GM19324 (cell line): ENCODE measurements at regions not wholly inside any gene's neighbourhood (a gene's known extent, or its start where the extent isn't known, plus 50 kb on each side); places are given as distances from the start of the nearest gene placed in this dataset.

Source experiments
- ATAC-seq: cut with Tn5 transposase; IDR thresholded peaks from one replicate; pipeline ENCODE4 v1.9.1; 2021; ENCODE audit warnings: mild to moderate bottlenecking, moderate library complexity; ENCODE audit not compliant: unreplicated experiment, low FRiP score

- no peak for ATAC-seq
Measured at GRCh38 chr4:26094076-26094475, 180.1 kb downstream of the SMIM20 start.

DNA sequence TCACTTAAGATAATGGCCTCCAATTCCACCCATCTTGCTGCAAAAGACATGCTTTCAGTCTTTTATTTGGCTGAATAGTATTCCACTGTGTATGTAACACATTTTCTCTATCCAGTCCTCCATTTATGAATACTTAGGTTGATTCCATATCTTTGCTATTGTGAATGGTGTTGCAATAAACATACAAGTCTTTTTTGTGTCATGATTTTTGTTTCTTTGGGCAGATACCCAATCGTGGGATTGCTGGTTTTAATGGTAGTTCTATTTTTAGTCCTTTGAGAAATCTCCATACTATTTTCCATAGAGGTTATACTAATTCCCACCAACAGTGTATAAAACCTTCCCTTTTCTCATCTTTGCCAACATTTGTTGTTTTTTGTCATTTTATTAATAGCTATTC is 180.9 kb downstream of the SMIM20 start:
- no peak for ATAC-seq

GRCh38 chr4:26099967-26100366 is 185.9 kb downstream of the SMIM20 start:
- no peak for ATAC-seq

- no peak for ATAC-seq
Measured at GRCh38 chr4:26101011-26101410, 187.0 kb downstream of the SMIM20 start.

DNA sequence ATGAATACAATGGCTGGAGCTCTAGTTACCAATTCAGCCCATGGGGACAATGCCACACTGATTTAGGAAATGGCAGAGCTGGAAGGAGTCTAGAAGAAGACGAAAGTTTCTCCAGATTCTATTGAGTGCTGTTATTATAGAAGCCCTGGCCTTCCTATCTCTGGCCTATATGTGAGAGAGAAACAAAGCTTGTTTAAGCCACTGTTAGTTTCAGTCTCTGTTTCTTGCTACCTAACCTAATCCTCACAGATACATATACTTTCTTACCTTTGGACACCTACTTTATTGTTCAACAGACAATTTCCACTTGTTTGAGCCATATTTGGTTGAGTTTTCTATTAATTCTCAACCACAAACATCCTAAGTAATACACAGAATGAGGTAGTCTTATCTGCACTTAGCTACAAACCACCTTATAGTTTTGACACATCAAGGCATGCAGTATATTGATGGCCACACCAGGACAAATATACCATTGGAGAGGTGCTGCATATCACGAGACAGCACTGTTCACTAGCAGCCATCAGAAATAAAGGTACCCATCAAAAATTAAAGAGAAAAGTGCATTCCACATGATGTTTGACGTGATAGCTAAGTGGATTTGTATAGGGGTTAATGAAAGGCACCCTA is 190.2 kb downstream of the SMIM20 start:
- peak; percentile 67 for ATAC-seq

- ATAC-seq, result no peak
Measured at GRCh38 chr4:26105337-26105736, 191.3 kb downstream of the SMIM20 start.

DNA sequence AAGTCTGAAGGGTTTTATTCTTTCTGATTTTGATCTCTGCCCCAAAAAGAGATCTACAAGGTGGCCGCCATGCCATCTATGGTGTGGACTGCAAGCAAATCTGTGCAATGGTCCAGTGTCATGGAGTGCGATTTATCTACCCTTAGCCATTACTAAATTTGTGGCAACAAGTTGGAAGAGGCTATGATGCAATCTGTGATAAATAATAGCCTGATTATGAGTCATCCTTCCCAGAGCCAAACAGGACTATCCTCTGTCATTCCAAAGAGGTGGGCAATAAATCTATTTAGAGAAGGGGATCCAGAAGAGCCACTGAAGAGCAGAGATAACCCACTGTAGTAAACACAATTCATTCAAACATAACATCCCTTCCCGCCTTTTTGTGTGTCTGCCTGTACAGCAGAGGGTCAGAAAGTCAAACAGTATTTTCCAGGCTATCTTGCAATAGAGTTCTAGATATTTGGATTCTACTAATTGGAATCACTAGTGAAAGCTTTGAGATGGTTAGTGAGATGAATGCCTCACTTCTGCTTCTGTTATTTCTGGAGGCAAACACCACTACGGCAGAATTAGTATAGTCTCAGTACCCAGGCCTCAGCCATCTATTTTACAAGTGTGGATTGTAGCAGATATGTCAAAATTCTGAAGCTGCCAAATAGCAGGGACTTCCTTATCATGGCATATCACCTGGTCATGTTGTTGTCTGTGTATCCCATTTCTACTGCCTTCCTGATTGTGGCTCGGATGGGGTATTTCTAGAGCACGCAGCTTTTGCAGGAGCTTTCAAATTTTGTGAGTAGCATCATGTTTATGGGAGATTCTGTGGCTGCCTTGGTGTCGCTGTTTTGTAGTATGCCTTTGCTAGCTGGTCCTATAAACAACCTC is 192.0 kb downstream of the SMIM20 start:
- ATAC-seq, result no peak

DNA sequence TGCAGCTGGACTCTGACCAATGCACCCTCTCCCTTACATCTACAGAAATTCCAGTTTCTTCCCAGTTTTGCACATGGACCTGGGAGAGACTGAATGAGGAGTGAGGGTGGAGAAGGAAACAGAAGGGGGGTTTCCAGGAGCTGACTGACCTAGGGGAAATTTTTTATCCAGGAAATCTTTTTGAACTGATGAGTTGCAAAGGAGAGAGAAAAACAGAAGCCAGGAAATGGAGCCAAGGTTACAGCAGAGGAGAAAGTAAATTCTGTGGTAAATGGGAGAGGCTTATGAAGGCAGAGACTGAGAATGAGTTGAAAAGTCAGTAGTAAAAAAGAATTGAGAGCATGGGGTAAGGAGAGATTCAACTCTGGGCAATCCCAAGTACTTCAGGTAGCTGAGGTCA is 192.8 kb downstream of the SMIM20 start:
- no peak for ATAC-seq

GRCh38 chr4:26108054-26108453 is 194.0 kb downstream of the SMIM20 start:
- ATAC-seq, result no peak

- ATAC-seq, result no peak
Measured at GRCh38 chr4:26110493-26110892, 196.5 kb downstream of the SMIM20 start.

- no peak for ATAC-seq
Measured at GRCh38 chr4:26113339-26113940, 199.4 kb downstream of the SMIM20 start.

GRCh38 chr4:26116057-26116456 is 202.0 kb downstream of the SMIM20 start:
- ATAC-seq, result no peak

DNA sequence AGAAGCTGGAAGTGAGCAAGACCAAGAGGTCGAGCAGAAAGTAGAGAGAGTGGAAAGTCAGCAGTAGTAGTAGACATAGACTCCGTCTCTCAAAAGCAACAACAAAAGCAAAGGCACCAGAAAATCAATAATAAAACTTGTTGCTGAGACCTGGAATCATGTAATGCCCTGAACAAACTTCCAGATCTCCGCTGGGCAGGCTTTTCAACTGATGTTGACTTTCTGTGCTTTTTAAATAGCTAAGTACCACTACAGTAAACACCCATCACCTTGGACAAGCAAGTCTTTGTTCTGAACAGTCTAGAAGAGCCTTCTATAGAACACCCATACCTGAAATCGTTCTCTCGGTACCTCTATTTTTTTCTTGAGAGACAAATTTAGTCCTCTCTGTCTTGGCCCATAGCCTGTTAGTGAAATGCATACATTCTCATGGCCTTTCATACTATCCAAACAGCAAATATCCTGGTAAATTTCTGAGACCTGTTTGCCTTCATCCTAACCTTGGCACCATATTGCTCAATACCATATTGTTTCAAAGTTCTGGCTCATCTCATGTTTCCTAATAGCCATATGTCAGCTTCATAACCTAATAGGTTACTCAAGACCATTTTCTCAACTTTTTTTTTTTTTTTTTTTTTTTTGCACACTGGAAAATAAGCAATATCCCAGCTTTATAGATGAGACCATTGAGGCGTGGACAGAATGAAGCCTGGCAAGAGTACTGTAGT is 200.6 kb upstream of the RBPJ start:
- ATAC-seq, result no peak

DNA sequence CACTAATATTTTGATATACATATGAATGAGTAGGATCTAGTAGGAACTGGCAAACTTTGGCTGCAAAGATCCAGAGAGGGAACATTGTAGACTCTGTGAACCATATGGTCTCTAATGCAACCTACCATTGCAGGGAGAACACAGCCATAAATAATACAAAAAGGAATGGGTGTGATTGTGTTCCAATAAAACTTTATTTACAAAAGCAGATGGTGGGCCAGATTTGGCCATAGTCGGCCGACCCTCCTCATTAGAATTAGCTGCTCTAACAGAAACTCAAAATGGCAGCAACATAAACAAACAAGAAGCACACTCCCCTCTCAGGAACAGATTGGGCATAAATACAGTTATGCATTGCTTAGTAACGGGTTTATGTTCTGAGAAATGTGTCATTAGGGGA is 198.1 kb upstream of the RBPJ start:
- ATAC-seq, result no peak

DNA sequence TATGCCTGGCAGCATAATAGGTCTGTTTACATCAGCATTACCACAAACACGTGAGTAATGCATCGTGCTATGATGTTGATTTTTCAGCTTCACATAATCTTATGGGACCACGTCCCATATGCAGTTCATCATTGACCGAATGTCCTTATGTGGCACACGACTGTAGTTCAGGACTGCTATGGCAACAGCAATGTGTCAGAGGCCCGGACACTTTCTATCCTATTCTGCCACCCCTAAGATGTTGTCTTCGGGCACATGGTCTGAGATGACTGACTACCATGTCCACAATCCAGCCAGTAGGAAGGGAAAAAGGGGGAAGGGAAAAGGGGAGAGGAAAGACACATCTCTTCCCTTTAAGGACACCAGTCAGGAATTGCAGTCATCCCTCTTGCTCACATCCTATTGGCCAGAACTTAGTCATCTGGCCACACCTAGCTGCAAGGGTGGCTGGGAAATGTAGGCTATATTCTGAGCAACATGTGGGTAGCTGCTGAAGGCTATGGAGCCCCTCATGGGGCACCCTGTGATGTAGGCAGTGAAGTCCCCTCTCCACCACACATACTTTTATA is 196.0 kb upstream of the RBPJ start:
- no peak for ATAC-seq

- ATAC-seq, result no peak
Measured at GRCh38 chr4:26126143-26126718, 194.6 kb upstream of the RBPJ start.

DNA sequence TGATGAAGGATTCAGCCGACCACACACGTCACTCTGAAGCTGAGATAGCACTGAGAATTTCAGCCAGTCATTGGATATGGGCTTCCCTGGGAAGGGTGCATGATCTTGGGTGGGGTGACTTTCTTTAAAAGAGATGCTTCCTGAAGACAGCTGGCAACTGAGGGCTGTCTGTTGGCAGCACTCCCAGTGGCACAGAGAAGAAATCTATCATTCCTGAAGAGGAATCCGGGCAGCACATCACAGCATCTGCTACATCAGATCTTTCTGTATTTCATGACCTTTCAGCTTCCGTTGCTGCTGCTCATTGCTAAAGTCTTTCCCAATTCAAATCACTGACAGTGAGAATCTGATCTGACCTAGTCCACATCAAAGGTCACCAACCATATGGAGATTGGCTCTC is 193.8 kb upstream of the RBPJ start:
- ATAC-seq, result no peak

GRCh38 chr4:26127851-26128337 is 192.9 kb upstream of the RBPJ start:
- ATAC-seq, result no peak

DNA sequence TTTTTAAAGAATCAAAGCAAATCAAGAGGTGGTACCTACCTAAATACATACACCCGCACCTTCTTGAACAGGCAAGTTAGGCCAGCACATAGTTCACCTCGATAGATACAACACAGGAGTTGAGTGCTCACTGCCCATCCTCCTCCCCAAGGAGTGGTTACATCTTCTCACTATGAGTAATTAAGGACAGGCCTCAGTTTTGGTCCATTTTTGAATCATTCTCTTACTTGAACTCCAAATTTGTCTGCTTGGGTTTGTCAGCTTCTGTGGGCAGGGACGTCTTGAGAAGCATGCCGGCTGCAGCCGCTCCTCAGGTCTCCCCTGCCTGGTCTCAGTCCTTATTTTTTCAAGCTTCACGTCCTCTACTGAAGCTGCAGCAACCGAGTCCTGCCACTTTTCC is 190.6 kb upstream of the RBPJ start:
- peak; percentile 49 for ATAC-seq

- no peak for ATAC-seq
Measured at GRCh38 chr4:26130841-26131432, 189.9 kb upstream of the RBPJ start.
